DND-41 (cell line): ENCODE measurements at regions not wholly inside any gene's neighbourhood (a gene's known extent, or its start where the extent isn't known, plus 50 kb on each side); places are given as distances from the start of the nearest gene placed in this dataset.
"Not testable (repeated sequence)": the region's sequence is repeated elsewhere in the genome, so short reads cannot be mapped to it uniquely, and the experiment has no call there.

ENCODE experiments used
- EZH2 ChIP-seq: IDR thresholded peaks from 3 replicates; pipeline ENCODE4 v1.6.1; 2012; ENCODE audit warnings: borderline replicate concordance, low read depth, mild to moderate bottlenecking, moderate library complexity, low read length, inconsistent platforms; ENCODE audit not compliant: severe bottlenecking
- TF ChIP-seq, protein P1 (sequence below): IDR thresholded peaks from 2 replicates; pipeline ENCODE4 v1.5.1; 2012; ENCODE audit warnings: borderline replicate concordance, low read length, moderate library complexity, mild to moderate bottlenecking; ENCODE audit not compliant: poor library complexity, severe bottlenecking; ENCODE audit errors: extremely low read depth

DNA sequence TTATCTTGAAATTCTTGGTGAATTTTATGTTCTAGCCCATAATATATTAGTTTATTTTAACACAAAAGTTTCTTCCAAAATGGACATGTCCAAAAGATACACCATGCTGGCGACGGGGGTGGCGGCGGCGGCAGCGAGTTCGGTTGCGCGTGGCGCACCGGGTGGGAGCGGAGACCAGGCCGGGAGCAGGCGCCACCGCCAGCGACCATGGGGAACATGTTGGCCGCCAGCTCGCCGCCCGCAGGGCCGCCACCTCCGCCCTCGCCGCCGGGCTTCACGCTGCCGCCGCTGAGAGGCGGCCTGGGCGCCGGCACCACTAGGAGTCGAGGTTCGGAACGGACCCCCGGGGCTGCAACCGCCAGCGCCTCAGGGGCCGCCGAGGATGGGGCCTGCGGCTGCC lies 167.2 kb downstream of the POTEG start:
- TF ChIP-seq, protein P1, sequence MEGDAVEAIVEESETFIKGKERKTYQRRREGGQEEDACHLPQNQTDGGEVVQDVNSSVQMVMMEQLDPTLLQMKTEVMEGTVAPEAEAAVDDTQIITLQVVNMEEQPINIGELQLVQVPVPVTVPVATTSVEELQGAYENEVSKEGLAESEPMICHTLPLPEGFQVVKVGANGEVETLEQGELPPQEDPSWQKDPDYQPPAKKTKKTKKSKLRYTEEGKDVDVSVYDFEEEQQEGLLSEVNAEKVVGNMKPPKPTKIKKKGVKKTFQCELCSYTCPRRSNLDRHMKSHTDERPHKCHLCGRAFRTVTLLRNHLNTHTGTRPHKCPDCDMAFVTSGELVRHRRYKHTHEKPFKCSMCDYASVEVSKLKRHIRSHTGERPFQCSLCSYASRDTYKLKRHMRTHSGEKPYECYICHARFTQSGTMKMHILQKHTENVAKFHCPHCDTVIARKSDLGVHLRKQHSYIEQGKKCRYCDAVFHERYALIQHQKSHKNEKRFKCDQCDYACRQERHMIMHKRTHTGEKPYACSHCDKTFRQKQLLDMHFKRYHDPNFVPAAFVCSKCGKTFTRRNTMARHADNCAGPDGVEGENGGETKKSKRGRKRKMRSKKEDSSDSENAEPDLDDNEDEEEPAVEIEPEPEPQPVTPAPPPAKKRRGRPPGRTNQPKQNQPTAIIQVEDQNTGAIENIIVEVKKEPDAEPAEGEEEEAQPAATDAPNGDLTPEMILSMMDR, result not testable (repeated sequence)
- TF ChIP-seq EZH2, result not testable (repeated sequence)
